Body of pancreas (tissue), 4 donors: ENCODE measurements at regions not wholly inside any gene's neighbourhood (a gene's known extent, or its start where the extent isn't known, plus 50 kb on each side); places are given as distances from the start of the nearest gene placed in this dataset.

Experiments
- CTCF ChIP-seq, 7 experiments: fragments of 450-650 bp in 4 of 7; fragments of 200-600 bp in 3 of 7; sonication (generic) in 3 of 7; IDR thresholded peaks; one replicate each; pipeline ENCODE4 v1.5.1; 2016 to 2019; ENCODE audit warnings: antibody characterized with exemption in 7 of 7
- POLR2A ChIP-seq, 3 donors: fragments of 450-650 bp; IDR thresholded peaks; one replicate each; pipeline ENCODE4 v1.6.1; 2016; ENCODE audit warnings: antibody characterized with exemption in 3 of 3, mild to moderate bottlenecking in 2 of 3

GRCh38 chr2:16323551-16324543, 341.8 kb downstream of the CYRIA start:
- TF ChIP-seq CTCF (IDR thresholded peaks at IDR 0.05) (no peak), POLR2A (IDR thresholded peaks at IDR 0.05) (no peak)
